GM18951 (cell line): ENCODE measurements at regions not wholly inside any gene's neighbourhood (a gene's known extent, or its start where the extent isn't known, plus 50 kb on each side); places are given as distances from the start of the nearest gene placed in this dataset.

Experiments
- POLR2A ChIP-seq: IDR thresholded peaks from 4 replicates; pipeline ENCODE4 v1.6.1; 2011; ENCODE audit warnings: mild to moderate bottlenecking; ENCODE audit not compliant: insufficient read length, insufficient read depth; ENCODE audit errors: extremely low read depth
- in situ Hi-C: fragments of 300-500 bp; cut with MboI; formaldehyde crosslinking; loops from one replicate; pipeline ENCODE4 v1.12.0; 2022; ENCODE audit warnings: low sequenced_read_pairs, mixed read lengths, inconsistent platforms; ENCODE audit not compliant: unreplicated experiment

- in situ Hi-C loops, result no loop called here
- TF ChIP-seq POLR2A, result no peak
These were observed 99.1 kb downstream of the UQCRFS1 start for GRCh38 chr19:29113838-29114237.

GRCh38 chr19:29111576-29111975, 101.4 kb downstream of the UQCRFS1 start:
- in situ Hi-C loops, result no loop called here
- no peak for TF ChIP-seq POLR2A

GRCh38 chr19:29107831-29108230, 105.1 kb downstream of the UQCRFS1 start:
- TF ChIP-seq POLR2A, result no peak
- in situ Hi-C loops, result no loop called here

GRCh38 chr19:29106346-29106885, 106.5 kb downstream of the UQCRFS1 start:
- in situ Hi-C loops, result no loop called here
- no peak for TF ChIP-seq POLR2A

- no peak for TF ChIP-seq POLR2A
- in situ Hi-C loops, result no loop called here
These were observed 107.2 kb downstream of the UQCRFS1 start for GRCh38 chr19:29105629-29106292.

- TF ChIP-seq POLR2A, result no peak
- in situ Hi-C loops, result no loop called here
These were observed 108.2 kb downstream of the UQCRFS1 start for GRCh38 chr19:29104605-29105241.

- no peak for TF ChIP-seq POLR2A
- in situ Hi-C loops, result no loop called here
These were observed 114.0 kb downstream of the UQCRFS1 start for GRCh38 chr19:29098863-29099481.

GRCh38 chr19:29098091-29098490, 114.9 kb downstream of the UQCRFS1 start:
- in situ Hi-C loops, result no loop called here
- no peak for TF ChIP-seq POLR2A

GRCh38 chr19:29096896-29097295, 116.1 kb downstream of the UQCRFS1 start:
- no peak for TF ChIP-seq POLR2A

GRCh38 chr19:29093553-29093908, 119.4 kb downstream of the UQCRFS1 start:
- no peak for TF ChIP-seq POLR2A
- in situ Hi-C loops, result no loop called here

More at GRCh38 chr19:29096896-29097295, 116.1 kb downstream of the UQCRFS1 start:
- in situ Hi-C loops, result no loop called here

- no peak for TF ChIP-seq POLR2A
- in situ Hi-C loops, result no loop called here
These were observed 120.0 kb downstream of the UQCRFS1 start for GRCh38 chr19:29092712-29093552.

GRCh38 chr19:29090783-29091526, 122.0 kb downstream of the UQCRFS1 start:
- no peak for TF ChIP-seq POLR2A
- in situ Hi-C loops, result no loop called here

- in situ Hi-C loops, result no loop called here
- no peak for TF ChIP-seq POLR2A
These were observed 123.6 kb downstream of the UQCRFS1 start for GRCh38 chr19:29089315-29089870.
